ENCODE measurements at regions not wholly inside any gene's neighbourhood (a gene's known extent, or its start where the extent isn't known, plus 50 kb on each side); places are given as distances from the start of the nearest gene placed in this dataset.

GRCh38 chr6:124885171-124885570, 77.1 kb upstream of the RNF217 start:
- TF ChIP-seq CTCF (IDR thresholded peaks at IDR 0.05): no peak
- DNase-seq (no peak), ATAC-seq (no peak)
- no peaks in the 10 kb centered on the region for H3K9me3 ChIP-seq
- peaks cover 17% of the 10 kb centered on the region for H3K4me1 ChIP-seq
- H3K4me3 ChIP-seq: no peak overlapping the region
- H3K27me3 ChIP-seq: no peaks in the 10 kb centered on the region
- intact Hi-C loops (cut with DNase I): no loop called here
- H3K27ac ChIP-seq: no peak overlapping the region
- no peaks in the 10 kb centered on the region for H3K36me3 ChIP-seq

GRCh38 chr6:124887872-124888580, 74.2 kb upstream of the RNF217 start:
- no peak overlapping the region for H3K27ac ChIP-seq
- no peaks in the 10 kb centered on the region for H3K36me3 ChIP-seq
- no peaks in the 10 kb centered on the region for H3K4me1 ChIP-seq
- DNase-seq (no peak), ATAC-seq (no peak)
- H3K9me3 ChIP-seq: no peaks in the 10 kb centered on the region
- intact Hi-C loops (cut with DNase I): no loop called here
- no peaks in the 10 kb centered on the region for H3K27me3 ChIP-seq
- no peak for TF ChIP-seq CTCF (IDR thresholded peaks at IDR 0.05)
- H3K4me3 ChIP-seq: no peak overlapping the region

GRCh38 chr6:124888581-124889371, 73.5 kb upstream of the RNF217 start:
- Histone ChIP-seq H3K36me3 (no peaks in the 10 kb centered on the region), H3K27me3 (no peaks in the 10 kb centered on the region), H3K9me3 (no peaks in the 10 kb centered on the region), H3K4me1 (no peaks in the 10 kb centered on the region), H3K27ac (no peak overlapping the region), H3K4me3 (no peak overlapping the region)
- intact Hi-C loops (cut with DNase I): no loop called here
- DNase-seq: no peak
- ATAC-seq: peak; percentile 27
- TF ChIP-seq CTCF (IDR thresholded peaks at IDR 0.05): no peak

- DNase-seq (no peak), ATAC-seq (no peak)
- intact Hi-C loops (cut with DNase I): no loop called here
- Histone ChIP-seq H3K27me3 (no peaks in the 10 kb centered on the region), H3K27ac (no peak overlapping the region), H3K9me3 (no peaks in the 10 kb centered on the region), H3K4me3 (no peak overlapping the region), H3K4me1 (no peaks in the 10 kb centered on the region), H3K36me3 (no peaks in the 10 kb centered on the region)
- no peak for TF ChIP-seq CTCF (IDR thresholded peaks at IDR 0.05)
These were observed 61.2 kb upstream of the RNF217 start for GRCh38 chr6:124901084-124901483.

GRCh38 chr6:124903797-124904196, 58.4 kb upstream of the RNF217 start:
- no peak overlapping the region for H3K4me3 ChIP-seq
- intact Hi-C loops (cut with DNase I): no loop called here
- H3K36me3 ChIP-seq: no peaks in the 10 kb centered on the region
- no peak for TF ChIP-seq CTCF (IDR thresholded peaks at IDR 0.05)
- H3K9me3 ChIP-seq: no peaks in the 10 kb centered on the region
- H3K4me1 ChIP-seq: no peaks in the 10 kb centered on the region
- ATAC-seq: no peak
- no peak overlapping the region for H3K27ac ChIP-seq
- no peaks in the 10 kb centered on the region for H3K27me3 ChIP-seq
- no peak for DNase-seq

Data from upper lobe of right lung (tissue), 1 donor.